GM21786 (cell line): ENCODE measurements at regions not wholly inside any gene's neighbourhood (a gene's known extent, or its start where the extent isn't known, plus 50 kb on each side); places are given as distances from the start of the nearest gene placed in this dataset.

Source experiments
- ATAC-seq: cut with Tn5 transposase; IDR thresholded peaks from one replicate; pipeline ENCODE4 v1.9.1; 2021; ENCODE audit not compliant: unreplicated experiment

DNA sequence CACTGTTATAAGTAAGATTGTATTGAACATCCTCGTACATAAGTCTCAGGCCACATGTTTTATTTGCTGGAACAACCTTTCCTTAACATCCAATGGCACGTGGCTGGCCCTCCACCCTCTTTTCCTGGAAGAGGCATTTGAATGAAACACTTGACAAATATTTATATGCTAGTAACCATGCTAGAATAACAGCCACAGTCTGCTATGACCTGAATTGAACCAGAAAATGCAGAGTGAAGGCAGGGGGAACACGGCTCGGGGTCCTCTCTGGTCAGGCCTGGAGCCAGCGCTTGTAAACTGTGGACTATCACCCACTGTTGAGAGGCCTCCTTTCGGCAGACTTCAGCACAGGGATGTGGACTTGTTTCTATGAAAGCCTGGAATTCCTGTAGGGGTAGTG, 198.2 kb upstream of the COPS8 start:
- ATAC-seq = no peak

DNA sequence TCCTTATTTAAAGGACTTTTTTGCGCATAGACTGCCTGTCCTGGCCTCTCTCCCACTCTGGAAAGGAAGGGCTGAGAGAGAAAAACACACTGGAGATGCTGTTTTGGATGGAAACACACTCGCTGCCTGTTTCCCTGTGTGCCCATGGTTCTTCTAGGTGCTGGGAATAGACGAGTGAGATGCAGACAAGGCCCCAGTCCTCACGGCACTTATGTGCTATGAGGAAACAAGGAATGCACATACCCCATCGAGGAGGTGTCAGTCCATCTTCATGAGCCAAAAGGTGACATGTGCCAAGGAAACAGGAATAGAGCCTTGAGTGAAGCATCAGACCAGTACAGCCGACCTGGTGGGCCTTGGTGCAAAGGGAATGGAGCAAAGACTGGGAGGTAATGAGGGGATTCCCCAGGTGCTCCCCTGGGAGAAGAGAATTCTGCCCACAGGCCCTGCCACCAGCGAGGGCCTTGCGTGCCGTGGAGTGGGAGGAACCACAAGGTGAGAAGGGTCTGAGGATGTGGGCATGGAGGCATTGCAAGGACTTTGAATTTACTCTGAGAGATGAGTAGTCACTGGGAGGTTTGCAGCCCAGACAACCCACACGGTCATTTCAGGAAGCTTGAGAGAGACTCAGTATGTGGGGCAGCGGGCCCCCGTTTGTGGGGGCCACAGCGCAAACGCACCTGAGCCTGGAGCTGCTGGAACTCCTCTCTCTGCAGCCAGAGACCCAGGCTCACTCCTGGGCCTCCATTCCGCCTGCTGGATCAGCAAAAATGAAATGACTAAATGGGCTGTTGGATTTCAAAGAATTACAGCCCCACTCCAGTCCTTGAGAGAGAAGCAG, 197.5 kb upstream of the COPS8 start:
- no peak for ATAC-seq

DNA sequence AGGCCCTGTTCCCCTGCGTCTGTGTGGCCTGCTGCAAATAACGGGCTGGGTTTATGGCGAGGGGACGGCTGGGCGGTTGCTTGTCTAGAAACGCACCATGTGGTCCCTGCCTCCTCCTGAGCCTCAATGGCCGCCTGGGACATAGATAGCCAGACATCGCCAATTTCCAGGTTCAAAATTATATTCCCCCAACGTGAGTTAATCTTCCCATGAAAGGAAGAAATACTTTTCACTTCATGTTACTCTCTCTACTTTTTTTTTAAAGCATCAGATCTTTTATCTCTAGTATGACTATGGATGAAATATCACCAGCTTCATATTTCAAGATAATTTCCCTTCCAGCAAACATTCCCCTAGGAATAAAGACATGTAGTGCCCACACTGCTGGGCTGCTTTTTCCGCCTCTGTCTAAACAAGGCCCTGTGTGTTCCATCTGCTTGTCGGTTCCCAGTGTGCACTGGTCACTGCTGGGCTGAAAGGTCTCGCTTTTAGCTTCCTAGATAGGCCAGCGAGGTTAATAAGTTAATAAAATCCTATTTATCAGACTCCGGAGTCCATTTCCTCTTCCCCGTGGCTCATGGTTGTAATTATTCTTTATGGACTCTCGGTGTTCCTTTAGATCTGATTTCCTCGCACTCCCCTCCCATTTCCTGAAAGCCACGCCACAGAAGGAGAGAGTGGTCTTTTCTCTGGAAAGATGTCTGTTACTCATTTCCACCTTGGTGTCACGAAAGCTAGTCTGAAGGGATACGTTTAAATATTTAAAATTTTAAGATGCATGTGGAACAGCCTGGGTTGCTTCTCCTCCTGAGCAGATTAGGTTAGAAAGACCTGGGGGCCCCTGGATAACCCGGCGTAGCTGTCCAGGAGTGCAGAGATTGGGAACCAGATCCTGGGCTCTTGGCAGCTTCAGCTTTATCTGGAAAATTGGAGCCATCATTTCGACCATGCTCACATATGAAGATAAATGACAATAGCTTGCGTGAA, 196.6 kb upstream of the COPS8 start:
- no peak for ATAC-seq

DNA sequence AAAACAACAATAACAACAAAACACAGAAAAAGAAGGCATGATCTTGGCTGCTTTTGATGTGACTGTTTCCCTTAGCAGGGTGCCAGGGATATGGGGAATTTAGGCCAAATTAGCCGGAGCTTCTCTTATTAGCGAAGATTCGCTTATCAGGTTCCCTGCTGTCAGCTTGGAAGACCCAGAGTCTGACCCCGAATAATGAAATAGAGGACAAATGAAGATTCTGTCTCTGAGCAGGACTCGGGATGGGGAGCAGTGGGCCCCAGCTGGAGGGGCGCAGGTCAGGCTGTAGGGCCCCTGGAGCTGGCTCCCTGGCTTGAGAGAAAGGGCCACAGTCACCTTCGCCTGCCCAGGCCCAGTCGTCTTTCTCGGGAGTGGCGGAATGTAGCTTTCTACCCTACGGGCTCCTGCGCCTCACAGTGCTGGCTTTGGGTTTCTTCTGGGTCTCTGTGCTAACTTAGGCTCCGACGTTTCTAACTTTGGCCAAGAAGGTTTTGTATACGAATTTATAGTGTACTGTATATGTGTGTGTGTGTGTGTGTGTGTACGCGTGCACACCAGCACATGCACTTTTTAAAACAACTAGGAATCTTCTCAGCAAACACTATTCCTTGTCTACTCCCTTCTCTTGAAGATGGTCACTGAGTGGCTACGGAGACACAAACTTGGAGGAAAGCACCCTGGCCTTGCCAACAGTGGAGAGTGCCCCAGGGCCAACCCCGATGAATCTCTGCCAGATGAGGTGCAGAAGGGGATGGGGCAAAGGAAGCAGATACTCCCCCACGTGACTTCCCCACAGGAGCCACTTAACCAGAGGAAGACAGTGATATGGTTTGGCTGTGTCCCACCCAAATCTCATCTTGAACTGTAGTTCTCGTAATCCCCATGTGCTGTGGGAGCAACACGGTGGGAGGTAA, 195.6 kb upstream of the COPS8 start:
- ATAC-seq = no peak

DNA sequence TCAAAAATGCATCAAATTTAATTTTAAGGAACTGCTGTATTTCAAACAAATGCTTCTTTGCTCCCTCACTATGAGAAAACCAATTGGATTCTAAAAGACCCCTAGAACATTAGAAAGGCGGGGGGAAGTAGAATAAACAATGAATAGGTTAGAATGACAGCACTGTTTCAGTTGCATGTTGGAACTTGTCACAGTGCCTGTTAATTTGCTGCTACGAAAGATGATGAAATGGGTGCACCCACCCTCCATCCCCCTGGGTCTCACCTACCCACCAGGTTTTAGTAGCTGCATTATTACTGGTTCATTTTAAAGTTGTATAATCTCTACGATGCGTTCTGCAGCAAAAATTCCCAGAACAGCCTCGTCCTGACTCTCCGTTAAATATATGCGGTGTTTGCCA, 193.0 kb upstream of the COPS8 start:
- no peak for ATAC-seq

DNA sequence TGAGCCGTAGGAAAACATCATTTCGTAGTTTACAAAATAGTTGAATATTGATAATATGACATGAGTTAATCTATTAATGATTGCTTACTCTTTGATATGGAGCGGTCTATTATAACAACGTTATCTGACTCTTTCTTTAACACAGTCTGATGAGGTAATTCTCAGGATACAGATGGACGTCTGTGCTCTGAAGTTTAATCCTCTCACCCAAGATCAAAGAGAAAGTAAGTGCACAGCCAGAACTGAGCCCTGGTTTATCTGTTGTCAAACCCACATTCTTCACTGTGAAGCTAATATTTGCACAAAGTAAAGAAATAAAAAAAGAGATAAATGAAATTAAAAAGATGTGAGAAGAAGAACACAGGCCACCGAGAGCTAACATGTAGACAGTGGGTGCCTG, 190.9 kb upstream of the COPS8 start:
- no peak for ATAC-seq

DNA sequence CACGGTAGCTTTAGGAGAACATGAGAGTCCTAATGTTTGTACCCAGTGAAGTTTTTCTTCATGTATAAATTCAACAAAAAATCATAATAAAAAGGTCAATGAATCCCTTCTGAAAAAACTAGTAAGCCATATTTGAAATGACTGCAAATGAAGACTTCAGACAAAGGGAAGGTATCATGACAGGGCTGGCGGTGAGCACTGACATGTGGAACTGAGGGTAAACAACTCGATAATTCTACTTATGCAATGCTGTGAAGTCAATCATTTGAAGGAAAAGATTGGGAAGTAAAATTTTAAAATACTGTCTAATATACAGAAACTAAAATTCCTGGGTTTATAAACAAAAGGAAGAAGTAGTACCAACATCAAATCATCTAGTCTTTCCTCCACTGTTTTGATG, 190.2 kb upstream of the COPS8 start:
- ATAC-seq = no peak

DNA sequence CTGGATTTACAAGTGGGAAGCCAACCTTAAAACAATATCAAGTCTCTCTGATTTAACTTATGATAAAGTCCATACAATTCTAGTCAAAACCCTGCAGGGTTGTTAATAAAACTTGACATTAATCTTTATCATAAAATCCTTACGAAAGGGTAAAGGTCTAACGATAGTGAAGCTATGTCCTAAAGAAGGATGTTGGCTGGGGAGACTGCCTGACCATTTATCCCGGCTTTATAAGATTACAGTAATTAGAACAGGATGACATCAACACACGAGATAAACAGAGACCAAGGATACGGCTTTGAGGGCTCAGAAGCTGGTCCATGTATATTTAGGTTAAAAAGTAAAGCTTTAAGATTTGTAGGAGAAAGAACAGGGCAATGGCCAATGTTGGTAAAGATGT, 189.0 kb upstream of the COPS8 start:
- no peak for ATAC-seq

DNA sequence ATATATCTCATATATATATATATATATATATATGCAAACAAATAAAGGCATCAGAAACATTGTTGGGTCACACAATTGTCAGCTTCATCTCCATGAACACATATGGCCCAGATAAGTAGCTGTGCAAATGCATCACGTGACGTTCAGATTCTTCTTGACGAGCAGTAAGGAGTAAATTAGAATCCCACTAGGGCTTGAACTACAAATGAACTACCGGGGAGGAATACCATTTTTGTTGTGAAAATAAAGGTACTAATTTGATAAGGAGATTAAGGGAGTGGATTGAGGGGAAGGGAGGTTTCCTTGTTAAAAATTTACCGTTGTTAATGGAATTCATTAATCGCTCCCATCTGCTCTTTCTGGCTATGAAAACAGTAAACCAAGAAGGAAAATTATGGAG, 186.5 kb upstream of the COPS8 start:
- ATAC-seq = no peak

DNA sequence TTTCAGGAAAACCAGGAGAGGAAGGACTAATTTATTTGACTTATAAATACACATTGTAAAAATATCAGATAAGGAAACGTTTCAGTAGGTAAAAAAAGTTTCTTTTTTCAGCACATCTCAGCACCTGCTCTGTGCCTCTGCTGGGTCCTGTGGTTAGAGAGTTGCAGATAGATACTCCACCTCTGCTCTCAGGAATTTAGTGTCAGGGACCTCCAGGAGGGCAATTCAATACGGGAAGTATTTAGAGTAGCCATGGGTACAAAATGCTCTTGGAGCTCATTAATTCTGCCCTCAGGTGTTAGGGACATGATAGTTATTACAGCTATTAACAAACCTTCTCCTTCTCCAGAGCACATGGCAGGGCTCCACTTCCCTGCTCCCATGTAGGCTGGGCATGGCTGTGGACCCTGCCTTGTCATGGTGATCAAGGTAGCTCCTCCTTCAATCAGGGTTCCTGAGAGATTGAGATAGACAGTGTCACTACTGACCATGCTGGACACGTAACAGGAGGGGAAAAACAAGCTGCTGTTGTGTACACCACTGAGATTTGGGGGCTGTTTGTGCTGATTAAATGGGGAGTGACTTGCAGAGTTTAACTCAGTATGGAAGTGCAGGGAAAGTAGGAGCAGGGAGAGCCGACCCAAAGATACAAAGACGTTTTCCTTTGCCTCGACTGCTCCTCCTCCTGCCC, 185.6 kb upstream of the COPS8 start:
- no peak for ATAC-seq

DNA sequence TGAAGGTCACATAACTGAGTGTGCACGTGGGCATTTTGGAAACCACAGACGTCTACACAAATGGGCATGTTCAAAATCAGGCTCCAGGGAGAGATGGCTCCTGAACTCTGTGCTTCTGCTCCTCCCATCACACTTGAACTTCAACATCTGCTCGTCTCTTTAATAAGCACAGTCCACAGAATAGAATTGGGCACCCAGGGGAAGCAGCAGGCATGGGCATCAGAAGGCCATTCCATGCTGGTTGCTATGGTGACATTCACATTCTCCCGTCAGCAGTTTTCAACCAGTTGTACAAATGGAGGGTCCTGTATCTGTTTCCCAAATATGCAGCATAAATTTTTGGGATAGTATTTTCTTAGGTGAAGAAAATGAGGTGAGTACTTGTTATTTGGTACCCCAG, 183.7 kb upstream of the COPS8 start:
- ATAC-seq = no peak

DNA sequence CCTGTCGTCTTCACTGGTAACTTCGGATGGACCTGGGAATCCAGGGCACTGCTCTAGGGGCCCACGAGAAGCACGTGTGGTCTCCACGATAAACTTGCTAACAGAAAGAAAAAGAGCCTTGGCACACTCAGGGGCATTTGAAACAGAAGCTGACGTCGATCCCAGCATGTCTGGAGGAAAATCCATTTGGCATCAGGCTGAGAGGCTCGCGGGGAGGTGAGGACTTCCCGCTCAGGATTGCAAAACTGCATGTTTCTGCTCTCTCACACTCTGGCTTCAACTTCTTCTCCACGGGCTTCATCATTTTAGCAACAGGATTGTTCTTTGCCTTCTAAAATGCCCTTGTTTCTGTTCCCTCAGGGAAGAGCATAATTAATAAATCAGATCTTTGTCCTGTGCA, 181.7 kb upstream of the COPS8 start:
- ATAC-seq = no peak

DNA sequence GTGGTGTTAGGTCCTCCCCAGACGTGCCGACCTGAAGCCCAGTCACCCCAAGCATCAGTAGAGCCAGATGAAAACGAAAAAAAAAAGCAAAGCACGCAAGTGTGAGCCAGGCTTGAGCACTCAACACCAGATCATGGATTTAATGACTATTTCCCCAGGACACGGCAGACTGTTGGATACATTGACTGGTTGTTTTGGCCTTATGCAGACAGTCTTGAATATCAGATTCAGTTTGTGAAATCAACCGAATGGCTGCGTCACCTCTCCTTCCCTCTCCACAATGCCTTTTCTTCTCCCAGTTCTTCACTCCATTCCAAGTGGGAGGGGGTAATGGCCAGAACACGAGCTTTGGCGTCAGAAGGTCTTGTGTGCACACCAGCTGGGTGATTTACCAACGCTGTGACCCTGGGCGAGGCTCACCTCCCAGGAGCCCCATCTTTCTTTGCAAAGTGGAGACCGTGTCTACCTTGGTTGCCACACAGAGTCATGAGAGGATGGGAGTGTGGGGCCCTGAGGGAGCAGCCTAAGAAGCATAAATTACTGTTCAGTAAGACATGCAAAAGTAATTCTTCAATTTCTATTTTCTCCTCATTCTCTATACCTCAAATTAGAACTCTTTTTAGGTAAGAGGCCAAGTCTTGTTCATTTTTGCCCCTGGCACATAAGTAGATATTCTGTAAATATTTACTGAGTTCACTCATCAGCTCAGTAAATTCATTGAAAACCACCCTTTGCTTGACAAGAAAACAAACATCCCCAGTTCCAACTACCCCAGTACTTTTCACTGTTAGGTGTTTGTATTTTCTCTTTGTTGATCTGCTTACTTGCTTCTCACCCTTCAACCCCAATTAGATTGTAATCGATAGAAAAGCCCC, 181.1 kb upstream of the COPS8 start:
- ATAC-seq = no peak

DNA sequence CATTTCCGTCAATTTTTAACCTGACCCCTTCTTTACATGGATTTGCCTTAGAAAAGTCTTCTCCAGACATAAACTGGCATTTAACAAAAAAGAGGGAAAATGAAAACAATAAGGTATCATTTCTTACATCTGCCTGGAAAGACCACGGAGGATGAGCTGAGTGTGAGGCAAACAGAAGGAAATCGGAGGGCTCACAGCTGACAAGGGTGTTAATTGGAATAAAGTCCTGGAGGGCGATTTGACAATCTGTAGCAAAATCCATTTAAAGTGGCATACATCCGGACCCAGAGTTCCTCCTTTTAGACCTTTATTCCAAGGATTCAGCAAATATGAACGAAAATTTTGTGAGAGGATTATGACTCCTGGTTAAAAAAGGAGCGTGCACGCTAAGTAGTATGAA, 179.7 kb upstream of the COPS8 start:
- ATAC-seq = no peak

DNA sequence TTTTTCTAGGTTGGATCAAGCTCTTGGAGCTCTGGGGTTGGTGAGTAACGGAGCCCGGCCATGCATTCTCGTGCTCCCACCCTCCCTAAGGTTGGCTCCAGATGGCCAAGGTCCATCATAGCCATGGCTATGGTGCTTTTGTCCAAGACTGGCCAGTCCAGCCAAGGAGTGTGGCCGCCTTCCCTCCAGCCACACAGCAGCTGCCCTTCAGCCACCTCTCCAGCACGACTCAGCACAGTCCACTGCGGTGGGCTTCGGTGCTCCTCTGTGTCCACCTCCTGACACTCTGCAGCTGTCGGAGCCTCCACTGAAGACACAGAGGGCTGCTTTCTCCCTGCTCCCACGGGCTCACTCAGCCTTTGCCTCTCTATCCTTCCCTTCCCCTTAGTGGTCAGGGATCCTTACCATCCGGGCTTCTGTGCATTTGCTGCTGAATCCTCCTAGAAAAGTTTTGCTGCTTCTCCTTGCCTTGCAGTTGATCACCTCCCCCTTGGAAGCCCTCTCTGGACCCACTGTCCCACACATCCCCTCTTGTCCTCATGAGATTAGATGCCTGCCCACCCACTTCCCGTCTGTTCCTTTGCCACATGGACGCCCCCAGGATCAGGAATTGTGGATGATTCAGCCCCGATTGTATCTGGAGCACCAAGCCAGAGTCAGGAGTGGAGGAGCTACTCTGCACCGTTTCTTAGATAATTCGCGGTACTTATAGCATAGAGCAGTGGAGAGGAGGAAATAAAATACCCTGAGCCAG, 177.1 kb upstream of the COPS8 start:
- no peak for ATAC-seq

DNA sequence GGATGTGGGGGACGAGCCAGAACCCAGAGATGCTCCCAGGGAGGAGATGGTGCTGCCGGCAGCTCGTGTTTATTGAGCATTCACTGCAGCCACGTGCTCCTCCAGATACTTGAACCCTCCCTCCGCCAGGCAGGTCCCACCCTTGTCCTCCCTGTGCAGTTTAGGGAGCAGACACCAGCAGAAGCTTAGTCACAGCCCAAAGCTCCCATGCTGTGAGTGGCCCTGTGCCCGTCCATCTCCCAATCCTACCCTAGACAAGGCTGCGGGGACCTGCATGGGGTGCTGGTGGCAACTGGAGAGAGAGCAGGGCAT, 176.5 kb upstream of the COPS8 start:
- no peak for ATAC-seq

DNA sequence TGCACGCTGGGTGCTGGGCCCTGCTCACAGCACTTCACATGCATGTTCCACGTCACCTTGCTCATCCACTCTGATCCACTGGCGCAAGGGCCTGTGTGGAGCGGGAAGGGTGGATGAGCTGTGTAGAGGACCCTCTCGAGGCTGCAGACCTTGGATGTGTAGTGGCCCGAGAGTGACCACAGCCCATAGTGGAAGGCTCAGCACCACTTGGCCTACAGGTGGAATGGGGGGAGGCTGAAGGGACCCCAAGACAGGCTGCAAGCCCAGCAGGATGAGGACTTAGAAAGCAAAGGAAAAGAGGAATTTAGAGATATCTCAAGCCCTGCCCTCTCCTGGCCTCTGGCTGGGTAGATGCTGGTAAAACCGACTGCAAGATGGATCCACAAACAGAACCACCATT, 175.9 kb upstream of the COPS8 start:
- no peak for ATAC-seq

DNA sequence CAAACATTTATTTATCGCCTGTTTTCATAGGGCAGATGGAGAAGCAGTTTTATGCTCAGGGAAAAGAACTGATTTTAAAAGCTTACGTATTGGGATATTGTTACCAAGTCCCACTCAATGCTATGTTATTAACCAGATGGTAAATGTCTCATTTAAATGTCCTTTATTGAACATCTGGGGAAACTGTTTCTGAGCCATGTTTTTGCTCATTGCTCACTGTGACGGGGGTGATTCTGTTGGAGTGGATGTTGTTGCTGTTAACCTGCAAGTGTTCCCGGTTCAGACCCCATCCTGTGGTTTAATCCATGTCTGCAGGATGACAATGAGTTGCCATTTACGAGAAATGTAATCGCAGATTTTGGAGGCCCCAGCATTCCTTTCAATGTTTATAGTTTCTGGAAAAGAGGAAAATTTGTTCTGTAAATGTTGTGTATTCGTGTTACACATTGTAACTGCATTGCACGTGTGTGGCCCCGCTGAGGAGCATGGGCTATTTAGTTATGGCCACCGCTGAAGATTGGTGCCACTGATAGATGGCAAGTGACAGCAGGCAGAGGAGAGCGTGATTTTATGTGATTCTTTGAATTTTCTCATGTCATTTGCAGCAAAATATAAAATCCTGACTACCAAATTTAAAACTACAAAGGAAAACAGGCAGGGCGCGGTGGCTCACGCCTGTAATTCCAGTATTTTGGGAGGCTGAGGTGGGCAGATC, 174.8 kb upstream of the COPS8 start:
- no peak for ATAC-seq
